ENCODE measurements at regions not wholly inside any gene's neighbourhood (a gene's known extent, or its start where the extent isn't known, plus 50 kb on each side); places are given as distances from the start of the nearest gene placed in this dataset.
"Not testable (repeated sequence)": the region's sequence is repeated elsewhere in the genome, so short reads cannot be mapped to it uniquely, and the experiment has no call there.

DNA sequence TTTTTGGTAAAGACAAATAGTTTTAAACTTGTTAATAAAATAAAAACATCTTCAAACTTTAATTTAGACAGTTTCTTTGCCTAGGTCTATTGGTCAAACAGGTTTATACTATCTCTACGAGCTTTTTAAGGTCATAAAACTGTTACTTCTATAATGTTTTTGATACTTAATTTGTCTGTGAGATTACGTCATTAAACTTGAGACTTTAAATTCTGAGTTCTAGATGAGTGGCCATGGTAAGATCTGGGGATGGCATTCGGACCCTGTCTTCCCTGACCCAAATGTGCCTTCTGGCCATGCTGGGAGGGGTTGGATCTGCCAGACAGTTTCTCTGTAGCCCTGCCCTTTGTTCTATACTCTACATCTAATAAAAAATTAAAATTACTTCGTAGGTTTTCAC lies 497.8 kb downstream of the TMEM135 start:
- H3K4me3 ChIP-seq (ENCODE audit: low read depth in 1 of 2, low read length in 1 of 2), result no peak overlapping the region
- peaks cover 0 to 9% of the 10 kb centered on the region in 2 experiments for H3K4me1 ChIP-seq (ENCODE audit: control insufficient read depth in 1 of 2, insufficient read depth in 1 of 2, low read depth in 1 of 2, low read length in 1 of 2)
- H3K27me3 ChIP-seq, result no peaks in the 10 kb centered on the region
- no peaks in the 10 kb centered on the region for H3K36me3 ChIP-seq
- H3K27ac ChIP-seq, result no peak overlapping the region
- TF ChIP-seq, protein P1, sequence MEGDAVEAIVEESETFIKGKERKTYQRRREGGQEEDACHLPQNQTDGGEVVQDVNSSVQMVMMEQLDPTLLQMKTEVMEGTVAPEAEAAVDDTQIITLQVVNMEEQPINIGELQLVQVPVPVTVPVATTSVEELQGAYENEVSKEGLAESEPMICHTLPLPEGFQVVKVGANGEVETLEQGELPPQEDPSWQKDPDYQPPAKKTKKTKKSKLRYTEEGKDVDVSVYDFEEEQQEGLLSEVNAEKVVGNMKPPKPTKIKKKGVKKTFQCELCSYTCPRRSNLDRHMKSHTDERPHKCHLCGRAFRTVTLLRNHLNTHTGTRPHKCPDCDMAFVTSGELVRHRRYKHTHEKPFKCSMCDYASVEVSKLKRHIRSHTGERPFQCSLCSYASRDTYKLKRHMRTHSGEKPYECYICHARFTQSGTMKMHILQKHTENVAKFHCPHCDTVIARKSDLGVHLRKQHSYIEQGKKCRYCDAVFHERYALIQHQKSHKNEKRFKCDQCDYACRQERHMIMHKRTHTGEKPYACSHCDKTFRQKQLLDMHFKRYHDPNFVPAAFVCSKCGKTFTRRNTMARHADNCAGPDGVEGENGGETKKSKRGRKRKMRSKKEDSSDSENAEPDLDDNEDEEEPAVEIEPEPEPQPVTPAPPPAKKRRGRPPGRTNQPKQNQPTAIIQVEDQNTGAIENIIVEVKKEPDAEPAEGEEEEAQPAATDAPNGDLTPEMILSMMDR (IDR thresholded peaks at IDR 0.05), result no peak
- no peaks in the 10 kb centered on the region for H3K9me3 ChIP-seq

DNA sequence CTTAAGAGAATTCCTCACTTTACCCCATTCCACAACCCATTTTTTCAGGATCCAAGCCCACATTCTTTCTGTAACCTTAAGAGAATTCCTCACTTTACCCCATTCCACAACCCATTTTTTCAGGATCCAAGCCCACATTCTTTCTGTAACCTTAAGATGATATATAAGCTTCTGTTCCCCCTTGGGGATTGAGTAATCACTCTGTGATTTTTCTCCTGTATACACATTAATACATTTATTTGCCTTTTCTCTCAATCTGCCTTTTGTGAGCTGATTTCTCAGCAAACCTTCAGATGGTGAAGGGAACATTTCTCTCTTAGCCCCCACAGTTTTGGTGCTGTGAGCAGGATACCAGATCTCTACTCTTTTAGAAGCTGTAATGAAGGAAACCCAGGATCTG lies 494.1 kb downstream of the TMEM135 start:
- H3K27me3 ChIP-seq; H3K9me3 ChIP-seq; H3K27ac ChIP-seq; H3K4me1 ChIP-seq (ENCODE audit: control insufficient read depth in 1 of 2, insufficient read depth in 1 of 2, low read depth in 1 of 2, low read length in 1 of 2); H3K36me3 ChIP-seq; H3K4me3 ChIP-seq (ENCODE audit: low read depth in 1 of 2, low read length in 1 of 2): not testable (repeated sequence)

DNA sequence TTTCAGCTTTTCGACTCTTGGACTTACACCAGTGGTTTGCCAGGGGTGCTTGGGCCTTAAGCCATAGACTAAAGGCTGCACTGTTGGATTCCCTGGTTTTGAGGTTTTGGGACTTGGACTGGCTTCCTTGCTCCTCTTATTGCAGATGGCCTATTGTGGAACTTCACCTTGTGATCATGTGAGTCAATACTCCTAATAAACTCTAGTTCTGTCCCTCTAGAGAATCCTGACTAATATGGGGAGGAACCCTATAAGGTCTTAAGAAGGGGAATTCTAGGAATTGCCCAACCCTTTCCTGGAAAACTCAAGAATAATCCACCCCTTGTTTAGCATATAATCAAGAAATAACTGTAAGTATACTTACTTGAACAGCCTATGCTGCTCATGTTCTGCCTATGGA lies 491.8 kb downstream of the TMEM135 start:
- H3K27ac ChIP-seq, result no peak overlapping the region
- no peak overlapping the region for H3K4me3 ChIP-seq (ENCODE audit: low read depth in 1 of 2, low read length in 1 of 2)
- H3K9me3 ChIP-seq, result no peaks in the 10 kb centered on the region
- H3K36me3 ChIP-seq, result no peaks in the 10 kb centered on the region
- TF ChIP-seq, protein P1 (IDR thresholded peaks at IDR 0.05), result no peak
- no peaks in the 10 kb centered on the region for H3K27me3 ChIP-seq
- no peaks in the 10 kb centered on the region for H3K4me1 ChIP-seq (ENCODE audit: control insufficient read depth in 1 of 2, insufficient read depth in 1 of 2, low read depth in 1 of 2, low read length in 1 of 2)

DNA sequence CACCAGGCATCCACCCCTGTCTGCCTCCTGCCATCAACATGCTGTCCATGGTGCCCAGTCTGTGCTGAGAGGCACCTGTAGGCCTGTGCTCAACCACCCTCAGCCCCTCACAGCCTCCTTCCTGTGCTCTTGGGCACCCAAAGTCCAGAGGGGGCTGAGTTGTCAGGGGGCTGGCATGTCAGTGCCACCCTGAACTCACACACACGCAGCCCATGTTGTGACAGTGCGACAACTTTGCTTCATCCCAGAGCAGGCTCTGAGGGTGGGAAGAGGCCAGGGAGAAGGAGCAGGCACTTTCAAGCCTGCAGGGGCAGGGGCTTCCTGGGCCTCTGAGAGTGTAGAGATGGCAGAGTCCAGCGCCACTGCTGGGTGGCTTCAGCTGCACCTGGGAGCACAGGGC lies 491.0 kb downstream of the TMEM135 start:
- no peaks in the 10 kb centered on the region for H3K9me3 ChIP-seq
- no peaks in the 10 kb centered on the region for H3K4me1 ChIP-seq (ENCODE audit: control insufficient read depth in 1 of 2, insufficient read depth in 1 of 2, low read depth in 1 of 2, low read length in 1 of 2)
- no peaks in the 10 kb centered on the region for H3K36me3 ChIP-seq
- no peak overlapping the region for H3K4me3 ChIP-seq (ENCODE audit: low read depth in 1 of 2, low read length in 1 of 2)
- no peak overlapping the region for H3K27ac ChIP-seq
- TF ChIP-seq, protein P1 (IDR thresholded peaks at IDR 0.05), result no peak
- no peaks in the 10 kb centered on the region for H3K27me3 ChIP-seq

DNA sequence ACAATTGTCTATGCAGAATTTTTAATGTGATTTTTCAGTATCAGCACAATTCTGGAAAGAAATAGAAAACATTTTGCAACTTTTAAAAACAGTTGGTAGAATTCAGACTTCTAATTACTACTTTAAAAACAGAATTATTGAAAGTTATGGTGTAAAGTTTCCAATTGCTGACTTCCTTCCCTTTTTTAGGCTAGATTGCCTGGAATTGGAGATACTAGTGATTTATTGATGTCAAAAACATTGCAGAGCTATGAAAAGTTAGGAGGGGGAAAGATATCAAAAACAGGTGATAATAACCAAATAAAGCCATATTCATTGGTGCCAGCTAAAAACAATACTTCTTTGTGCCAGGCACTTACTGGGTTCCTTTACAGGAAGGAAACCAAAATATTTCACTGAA lies 485.5 kb downstream of the TMEM135 start:
- Histone ChIP-seq H3K4me3 (ENCODE audit: low read depth in 1 of 2, low read length in 1 of 2) (no peak overlapping the region), H3K4me1 (ENCODE audit: control insufficient read depth in 1 of 2, insufficient read depth in 1 of 2, low read depth in 1 of 2, low read length in 1 of 2) (no peaks in the 10 kb centered on the region), H3K27ac (no peak overlapping the region), H3K9me3 (no peaks in the 10 kb centered on the region), H3K27me3 (no peaks in the 10 kb centered on the region), H3K36me3 (no peaks in the 10 kb centered on the region)
- TF ChIP-seq, protein P1 (IDR thresholded peaks at IDR 0.05), result no peak

DNA sequence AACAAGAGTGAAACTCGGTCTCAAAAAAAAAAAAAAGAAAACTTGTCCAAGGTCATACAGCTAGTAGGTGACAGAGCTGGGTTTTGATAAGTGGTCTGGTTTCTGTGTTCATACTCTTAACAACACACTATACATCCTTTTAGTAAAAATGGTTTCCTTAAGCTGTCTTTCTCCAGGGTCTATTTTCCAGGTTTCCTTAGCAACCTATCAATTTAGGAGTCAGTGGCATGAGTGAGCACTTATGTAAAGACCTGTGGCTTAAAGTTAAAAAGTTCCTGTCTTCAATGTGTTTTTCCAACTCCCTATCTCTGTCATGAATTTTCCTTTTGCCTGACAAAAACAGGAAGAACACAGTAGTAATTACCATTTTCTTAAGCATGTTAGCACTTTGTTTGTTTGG lies 480.5 kb downstream of the TMEM135 start:
- TF ChIP-seq, protein P1 (IDR thresholded peaks at IDR 0.05), result no peak
- Histone ChIP-seq H3K9me3 (no peaks in the 10 kb centered on the region), H3K36me3 (no peaks in the 10 kb centered on the region), H3K27ac (no peak overlapping the region), H3K4me3 (ENCODE audit: low read depth in 1 of 2, low read length in 1 of 2) (no peak overlapping the region), H3K4me1 (ENCODE audit: control insufficient read depth in 1 of 2, insufficient read depth in 1 of 2, low read depth in 1 of 2, low read length in 1 of 2) (no peaks in the 10 kb centered on the region), H3K27me3 (no peaks in the 10 kb centered on the region)

Data from neutrophil (primary cell).